DOHH2 (cell line): ENCODE measurements at regions not wholly inside any gene's neighbourhood (a gene's known extent, or its start where the extent isn't known, plus 50 kb on each side); places are given as distances from the start of the nearest gene placed in this dataset.

ENCODE experiments used
- EZH2phosphoT487 ChIP-seq: fragments of 200-600 bp; sonication (generic); IDR thresholded peaks from 2 replicates; pipeline ENCODE4 v1.6.1; 2017; ENCODE audit warnings: borderline replicate concordance, mild to moderate bottlenecking, antibody characterized with exemption, low read length, moderate library complexity, mixed read lengths
- TF ChIP-seq, protein P1 (sequence below): fragments of 200-600 bp; sonication (generic); IDR thresholded peaks from one replicate; pipeline ENCODE4 v1.5.1; 2014; ENCODE audit warnings: antibody characterized with exemption, mild to moderate bottlenecking, low read depth, low read length; ENCODE audit not compliant: poor library complexity, severe bottlenecking

DNA sequence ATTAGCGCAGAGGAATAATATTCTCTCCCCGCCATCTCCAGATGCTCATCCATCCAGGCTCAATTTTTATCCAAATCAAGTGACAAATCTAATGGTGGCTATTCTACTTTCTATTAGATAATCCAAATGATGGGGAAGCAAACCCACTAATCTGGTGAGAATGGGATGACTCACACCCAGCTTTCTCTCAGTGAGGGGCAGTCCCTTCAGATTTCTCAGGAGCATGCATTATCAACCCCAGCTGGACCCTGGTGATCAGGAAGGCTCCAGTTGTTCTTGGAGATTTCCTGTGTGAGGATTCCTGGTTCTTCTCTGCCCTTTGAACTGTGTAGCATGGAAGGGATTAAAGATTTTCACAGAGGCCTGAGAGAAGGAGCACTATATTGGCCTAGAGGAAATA lies 358.0 kb downstream of the WDR72 start:
- TF ChIP-seq, protein P1, sequence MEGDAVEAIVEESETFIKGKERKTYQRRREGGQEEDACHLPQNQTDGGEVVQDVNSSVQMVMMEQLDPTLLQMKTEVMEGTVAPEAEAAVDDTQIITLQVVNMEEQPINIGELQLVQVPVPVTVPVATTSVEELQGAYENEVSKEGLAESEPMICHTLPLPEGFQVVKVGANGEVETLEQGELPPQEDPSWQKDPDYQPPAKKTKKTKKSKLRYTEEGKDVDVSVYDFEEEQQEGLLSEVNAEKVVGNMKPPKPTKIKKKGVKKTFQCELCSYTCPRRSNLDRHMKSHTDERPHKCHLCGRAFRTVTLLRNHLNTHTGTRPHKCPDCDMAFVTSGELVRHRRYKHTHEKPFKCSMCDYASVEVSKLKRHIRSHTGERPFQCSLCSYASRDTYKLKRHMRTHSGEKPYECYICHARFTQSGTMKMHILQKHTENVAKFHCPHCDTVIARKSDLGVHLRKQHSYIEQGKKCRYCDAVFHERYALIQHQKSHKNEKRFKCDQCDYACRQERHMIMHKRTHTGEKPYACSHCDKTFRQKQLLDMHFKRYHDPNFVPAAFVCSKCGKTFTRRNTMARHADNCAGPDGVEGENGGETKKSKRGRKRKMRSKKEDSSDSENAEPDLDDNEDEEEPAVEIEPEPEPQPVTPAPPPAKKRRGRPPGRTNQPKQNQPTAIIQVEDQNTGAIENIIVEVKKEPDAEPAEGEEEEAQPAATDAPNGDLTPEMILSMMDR = no peak
- no peak for TF ChIP-seq EZH2phosphoT487
